Parathyroid adenoma (tissue), 2 donors: ENCODE measurements at regions not wholly inside any gene's neighbourhood (a gene's known extent, or its start where the extent isn't known, plus 50 kb on each side); places are given as distances from the start of the nearest gene placed in this dataset.

ENCODE experiments used
- H2AFZ ChIP-seq: fragments of 300-600 bp; sonication (generic); one replicate; pipeline ENCODE4 v1.7.0; 2017; ENCODE audit warnings: antibody characterized with exemption, mild to moderate bottlenecking
- H3K27ac ChIP-seq: fragments of 300-600 bp; sonication (generic); one replicate; pipeline ENCODE4 v1.7.0; 2017
- H3K27me3 ChIP-seq: fragments of 300-600 bp; sonication (generic); one replicate; pipeline ENCODE4 v1.7.0; 2017; ENCODE audit warnings: low read length; ENCODE audit not compliant: control insufficient read depth, insufficient read depth
- H3K36me3 ChIP-seq: fragments of 300-600 bp; sonication (generic); one replicate; pipeline ENCODE4 v1.7.0; 2017; ENCODE audit warnings: low read length; ENCODE audit not compliant: control insufficient read depth, insufficient read depth
- H3K4me1 ChIP-seq: fragments of 300-600 bp; sonication (generic); one replicate; pipeline ENCODE4 v1.7.0; 2017; ENCODE audit warnings: control low read depth
- H3K4me2 ChIP-seq: fragments of 300-600 bp; sonication (generic); one replicate; pipeline ENCODE4 v1.7.0; 2017; ENCODE audit warnings: low read length
- H3K4me3 ChIP-seq: fragments of 300-600 bp; sonication (generic); one replicate; pipeline ENCODE4 v1.7.0; 2017; ENCODE audit warnings: low read depth, low read length
- H3K79me2 ChIP-seq: fragments of 300-600 bp; sonication (generic); one replicate; pipeline ENCODE4 v1.7.0; 2017; ENCODE audit warnings: control low read depth
- H3K9ac ChIP-seq: fragments of 300-600 bp; sonication (generic); one replicate; pipeline ENCODE4 v1.7.0; 2017; ENCODE audit warnings: mild to moderate bottlenecking
- H3K9me3 ChIP-seq: fragments of 300-600 bp; sonication (generic); one replicate; pipeline ENCODE4 v1.7.0; 2017; ENCODE audit warnings: low read length; ENCODE audit not compliant: control insufficient read depth
- TF ChIP-seq, protein P1 (sequence below): fragments of 300-600 bp; sonication (generic); IDR thresholded peaks from one replicate; pipeline ENCODE4 v1.7.0; 2017; ENCODE audit warnings: antibody characterized with exemption, mild to moderate bottlenecking
- donor health status: primary hyperparathyroidism.

- Histone ChIP-seq H3K4me1 (no peaks in the 10 kb centered on the region), H3K9ac (no peak overlapping the region), H3K4me3 (no peak overlapping the region), H3K79me2 (no peaks in the 10 kb centered on the region), H3K27ac (no peak overlapping the region), H2AFZ (no peak overlapping the region), H3K36me3 (no peaks in the 10 kb centered on the region), H3K9me3 (no peaks in the 10 kb centered on the region), H3K4me2 (no peak overlapping the region), H3K27me3 (no peaks in the 10 kb centered on the region)
- TF ChIP-seq, protein P1, sequence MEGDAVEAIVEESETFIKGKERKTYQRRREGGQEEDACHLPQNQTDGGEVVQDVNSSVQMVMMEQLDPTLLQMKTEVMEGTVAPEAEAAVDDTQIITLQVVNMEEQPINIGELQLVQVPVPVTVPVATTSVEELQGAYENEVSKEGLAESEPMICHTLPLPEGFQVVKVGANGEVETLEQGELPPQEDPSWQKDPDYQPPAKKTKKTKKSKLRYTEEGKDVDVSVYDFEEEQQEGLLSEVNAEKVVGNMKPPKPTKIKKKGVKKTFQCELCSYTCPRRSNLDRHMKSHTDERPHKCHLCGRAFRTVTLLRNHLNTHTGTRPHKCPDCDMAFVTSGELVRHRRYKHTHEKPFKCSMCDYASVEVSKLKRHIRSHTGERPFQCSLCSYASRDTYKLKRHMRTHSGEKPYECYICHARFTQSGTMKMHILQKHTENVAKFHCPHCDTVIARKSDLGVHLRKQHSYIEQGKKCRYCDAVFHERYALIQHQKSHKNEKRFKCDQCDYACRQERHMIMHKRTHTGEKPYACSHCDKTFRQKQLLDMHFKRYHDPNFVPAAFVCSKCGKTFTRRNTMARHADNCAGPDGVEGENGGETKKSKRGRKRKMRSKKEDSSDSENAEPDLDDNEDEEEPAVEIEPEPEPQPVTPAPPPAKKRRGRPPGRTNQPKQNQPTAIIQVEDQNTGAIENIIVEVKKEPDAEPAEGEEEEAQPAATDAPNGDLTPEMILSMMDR, result no peak
Observed at GRCh38 chr15:77706482-77707244, 74.0 kb upstream of the LINGO1 start.

GRCh38 chr15:77702211-77702957 is 69.7 kb upstream of the LINGO1 start:
- TF ChIP-seq, protein P1, result no peak

DNA sequence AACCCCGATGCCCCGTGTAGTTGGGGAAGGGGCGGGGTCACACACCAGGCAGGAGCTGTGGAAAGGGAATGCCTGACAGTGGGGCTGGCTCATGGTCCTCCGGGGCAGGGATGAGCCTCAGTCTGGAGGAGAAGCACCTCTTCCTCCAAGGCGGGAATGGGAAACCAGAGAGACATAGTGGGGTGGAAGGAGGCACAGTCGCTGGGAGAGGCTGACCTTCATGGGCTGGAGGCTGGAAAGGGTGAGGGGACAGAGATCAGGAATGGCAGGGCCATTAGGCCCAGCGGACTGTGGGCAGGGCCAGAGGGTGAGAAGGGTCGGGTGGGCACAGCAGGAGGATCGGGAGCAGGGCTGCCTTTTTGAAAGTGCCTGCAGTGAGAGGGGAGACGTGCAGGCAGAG is 65.8 kb upstream of the LINGO1 start:
- Histone ChIP-seq H3K4me1 (no peaks in the 10 kb centered on the region), H3K9me3 (no peaks in the 10 kb centered on the region), H3K9ac (no peak overlapping the region), H3K4me2 (no peak overlapping the region), H2AFZ (no peak overlapping the region), H3K27me3 (no peaks in the 10 kb centered on the region), H3K36me3 (no peaks in the 10 kb centered on the region), H3K27ac (no peak overlapping the region), H3K79me2 (no peaks in the 10 kb centered on the region), H3K4me3 (no peak overlapping the region)
- TF ChIP-seq, protein P1, result no peak

More at GRCh38 chr15:77702211-77702957, 69.7 kb upstream of the LINGO1 start:
- Histone ChIP-seq H3K27me3 (no peaks in the 10 kb centered on the region), H3K79me2 (no peaks in the 10 kb centered on the region), H3K4me2 (no peak overlapping the region), H3K9me3 (no peaks in the 10 kb centered on the region), H3K27ac (no peak overlapping the region), H3K4me3 (no peak overlapping the region), H3K9ac (no peak overlapping the region), H3K36me3 (no peaks in the 10 kb centered on the region), H3K4me1 (no peaks in the 10 kb centered on the region), H2AFZ (no peak overlapping the region)

- no peaks in the 10 kb centered on the region for H3K27me3 ChIP-seq
- H3K9me3 ChIP-seq, result no peaks in the 10 kb centered on the region
- TF ChIP-seq, protein P1, result no peak
- no peaks in the 10 kb centered on the region for H3K36me3 ChIP-seq
- no peak overlapping the region for H3K9ac ChIP-seq
- no peak overlapping the region for H3K4me2 ChIP-seq
- H3K79me2 ChIP-seq, result no peaks in the 10 kb centered on the region
- no peak overlapping the region for H3K27ac ChIP-seq
- no peak overlapping the region for H2AFZ ChIP-seq
- H3K4me1 ChIP-seq, result no peaks in the 10 kb centered on the region
- no peak overlapping the region for H3K4me3 ChIP-seq
Observed at GRCh38 chr15:77697893-77698292, 65.2 kb upstream of the LINGO1 start.
